ENCODE measurements at regions not wholly inside any gene's neighbourhood (a gene's known extent, or its start where the extent isn't known, plus 50 kb on each side); places are given as distances from the start of the nearest gene placed in this dataset.
"Not testable (repeated sequence)": the region's sequence is repeated elsewhere in the genome, so short reads cannot be mapped to it uniquely, and the experiment has no call there.

- in situ Hi-C loops (cut with HindIII; ENCODE audit: low sequenced_read_pairs), result no loop called here
Observed at GRCh38 chr14:41120402-41120801, 486.3 kb upstream of the LRFN5 start.

GRCh38 chr14:41096131-41096530 is 510.5 kb upstream of the LRFN5 start:
- in situ Hi-C loops (cut with HindIII; ENCODE audit: low sequenced_read_pairs), result no loop called here

- in situ Hi-C loops (cut with HindIII; ENCODE audit: low sequenced_read_pairs), result no loop called here
Observed at GRCh38 chr14:41087056-41087455, 519.6 kb upstream of the LRFN5 start.

- in situ Hi-C loops (cut with HindIII; ENCODE audit: low sequenced_read_pairs), result no loop called here
Observed at GRCh38 chr14:41073544-41073943, 533.1 kb upstream of the LRFN5 start.

GRCh38 chr14:41072776-41073175 is 533.9 kb upstream of the LRFN5 start:
- in situ Hi-C loops (cut with HindIII; ENCODE audit: low sequenced_read_pairs), result no loop called here

GRCh38 chr14:41071351-41071750 is 535.3 kb upstream of the LRFN5 start:
- in situ Hi-C loops (cut with HindIII; ENCODE audit: low sequenced_read_pairs), result no loop called here

GRCh38 chr14:41062826-41063225 is 543.9 kb upstream of the LRFN5 start:
- in situ Hi-C loops (cut with HindIII; ENCODE audit: low sequenced_read_pairs), result no loop called here

GRCh38 chr14:41055589-41055988 is 551.1 kb upstream of the LRFN5 start:
- in situ Hi-C loops (cut with HindIII; ENCODE audit: low sequenced_read_pairs), result no loop called here

- in situ Hi-C loops (cut with HindIII; ENCODE audit: low sequenced_read_pairs), result no loop called here
Observed at GRCh38 chr14:41051801-41052200, 554.9 kb upstream of the LRFN5 start.

GRCh38 chr14:41047763-41048162 is 558.9 kb upstream of the LRFN5 start:
- in situ Hi-C loops (cut with HindIII; ENCODE audit: low sequenced_read_pairs), result no loop called here

- in situ Hi-C loops (cut with HindIII; ENCODE audit: low sequenced_read_pairs), result no loop called here
Observed at GRCh38 chr14:41037388-41037787, 569.3 kb upstream of the LRFN5 start.

- in situ Hi-C loops (cut with HindIII; ENCODE audit: low sequenced_read_pairs), result no loop called here
Observed at GRCh38 chr14:41034969-41035368, 571.7 kb upstream of the LRFN5 start.

GRCh38 chr14:41022932-41023331 is 583.7 kb upstream of the LRFN5 start:
- in situ Hi-C loops (cut with HindIII; ENCODE audit: low sequenced_read_pairs), result no loop called here

GRCh38 chr14:41016213-41016612 is 590.5 kb upstream of the LRFN5 start:
- in situ Hi-C loops (cut with HindIII; ENCODE audit: low sequenced_read_pairs), result no loop called here

- in situ Hi-C loops (cut with HindIII; ENCODE audit: low sequenced_read_pairs), result no loop called here
Observed at GRCh38 chr14:41000350-41000749, 606.3 kb upstream of the LRFN5 start.

- in situ Hi-C loops (cut with HindIII; ENCODE audit: low sequenced_read_pairs), result no loop called here
Observed at GRCh38 chr14:40989260-40989659, 617.4 kb upstream of the LRFN5 start.

- in situ Hi-C loops (cut with HindIII; ENCODE audit: low sequenced_read_pairs), result no loop called here
Observed at GRCh38 chr14:40987481-40987880, 619.2 kb upstream of the LRFN5 start.

GRCh38 chr14:40986655-40987054 is 620.0 kb upstream of the LRFN5 start:
- in situ Hi-C loops (cut with HindIII; ENCODE audit: low sequenced_read_pairs), result no loop called here

GRCh38 chr14:40985584-40985983 is 621.1 kb upstream of the LRFN5 start:
- in situ Hi-C loops (cut with HindIII; ENCODE audit: low sequenced_read_pairs), result no loop called here

- in situ Hi-C loops (cut with HindIII; ENCODE audit: low sequenced_read_pairs), result no loop called here
Observed at GRCh38 chr14:40983604-40984003, 623.1 kb upstream of the LRFN5 start.

- in situ Hi-C loops (cut with HindIII; ENCODE audit: low sequenced_read_pairs), result no loop called here
Observed at GRCh38 chr14:40981247-40981646, 625.4 kb upstream of the LRFN5 start.

- in situ Hi-C loops (cut with HindIII; ENCODE audit: low sequenced_read_pairs), result not testable (repeated sequence)
Observed at GRCh38 chr14:40960257-40960656, 646.4 kb upstream of the LRFN5 start.

- in situ Hi-C loops (cut with HindIII; ENCODE audit: low sequenced_read_pairs), result no loop called here
Observed at GRCh38 chr14:40955131-40955505, 651.6 kb upstream of the LRFN5 start.
